GM23338 (cell line): ENCODE measurements at regions not wholly inside any gene's neighbourhood (a gene's known extent, or its start where the extent isn't known, plus 50 kb on each side); places are given as distances from the start of the nearest gene placed in this dataset.

Source experiments
- EZH2 ChIP-seq: fragments of 200-600 bp; sonication (generic); IDR thresholded peaks from one replicate; pipeline ENCODE4 v1.8.0; 2017; ENCODE audit warnings: antibody characterized with exemption, mild to moderate bottlenecking, low read depth; ENCODE audit not compliant: unreplicated experiment
- EZH2phosphoT487 ChIP-seq: fragments of 200-600 bp; sonication (generic); IDR thresholded peaks from one replicate; pipeline ENCODE4 v1.8.1; 2018; ENCODE audit warnings: antibody characterized with exemption; ENCODE audit not compliant: unreplicated experiment
- ZNF114 ChIP-seq: fragments of 250-450 bp; sonication (Bioruptor Pico); IDR thresholded peaks from 2 replicates; pipeline ENCODE4 v1.5.0; 2020; ENCODE audit warnings: mild to moderate bottlenecking, moderate library complexity
- TF ChIP-seq, protein P1 (sequence below): IDR thresholded peaks from one replicate; pipeline ENCODE4 v1.6.1; 2018; ENCODE audit warnings: antibody characterized with exemption; ENCODE audit not compliant: unreplicated experiment
- TF ChIP-seq, protein P2 (sequence below), 2 experiments: fragments of 200-600 bp in 1 of 2; sonication (generic) in 1 of 2; conservative IDR thresholded peaks; 2 replicates each; pipeline versions ENCODE4 v1.5.1 to v1.6.1; 2016 to 2017; ENCODE audit warnings: antibody characterized with exemption in 2 of 2, low read depth in 2 of 2, mild to moderate bottlenecking in 2 of 2, moderate library complexity in 1 of 2

DNA sequence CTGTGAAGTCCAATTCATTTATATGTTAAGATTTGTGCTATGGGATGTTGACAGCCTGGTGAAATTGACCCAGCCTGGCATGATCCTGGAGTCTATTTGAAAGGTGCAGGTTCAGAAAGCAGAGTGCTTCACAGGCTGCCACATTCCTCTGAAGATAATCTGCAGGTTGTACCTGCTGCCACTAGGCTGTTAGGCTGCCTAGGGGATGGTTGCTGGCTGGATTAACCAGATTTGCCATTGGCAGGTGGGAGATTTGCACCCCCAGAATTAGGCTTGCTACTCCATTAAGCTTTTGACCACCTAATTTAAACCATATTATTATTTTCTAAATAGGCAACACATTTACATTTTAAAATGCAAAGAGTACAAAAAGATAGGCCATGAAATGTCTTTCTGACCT is 85.8 kb upstream of the RASGRP1 start:
- TF ChIP-seq EZH2 (no peak), EZH2phosphoT487 (no peak), ZNF114 (CRISPR knock-in tag) (no peak)
- TF ChIP-seq, protein P1, sequence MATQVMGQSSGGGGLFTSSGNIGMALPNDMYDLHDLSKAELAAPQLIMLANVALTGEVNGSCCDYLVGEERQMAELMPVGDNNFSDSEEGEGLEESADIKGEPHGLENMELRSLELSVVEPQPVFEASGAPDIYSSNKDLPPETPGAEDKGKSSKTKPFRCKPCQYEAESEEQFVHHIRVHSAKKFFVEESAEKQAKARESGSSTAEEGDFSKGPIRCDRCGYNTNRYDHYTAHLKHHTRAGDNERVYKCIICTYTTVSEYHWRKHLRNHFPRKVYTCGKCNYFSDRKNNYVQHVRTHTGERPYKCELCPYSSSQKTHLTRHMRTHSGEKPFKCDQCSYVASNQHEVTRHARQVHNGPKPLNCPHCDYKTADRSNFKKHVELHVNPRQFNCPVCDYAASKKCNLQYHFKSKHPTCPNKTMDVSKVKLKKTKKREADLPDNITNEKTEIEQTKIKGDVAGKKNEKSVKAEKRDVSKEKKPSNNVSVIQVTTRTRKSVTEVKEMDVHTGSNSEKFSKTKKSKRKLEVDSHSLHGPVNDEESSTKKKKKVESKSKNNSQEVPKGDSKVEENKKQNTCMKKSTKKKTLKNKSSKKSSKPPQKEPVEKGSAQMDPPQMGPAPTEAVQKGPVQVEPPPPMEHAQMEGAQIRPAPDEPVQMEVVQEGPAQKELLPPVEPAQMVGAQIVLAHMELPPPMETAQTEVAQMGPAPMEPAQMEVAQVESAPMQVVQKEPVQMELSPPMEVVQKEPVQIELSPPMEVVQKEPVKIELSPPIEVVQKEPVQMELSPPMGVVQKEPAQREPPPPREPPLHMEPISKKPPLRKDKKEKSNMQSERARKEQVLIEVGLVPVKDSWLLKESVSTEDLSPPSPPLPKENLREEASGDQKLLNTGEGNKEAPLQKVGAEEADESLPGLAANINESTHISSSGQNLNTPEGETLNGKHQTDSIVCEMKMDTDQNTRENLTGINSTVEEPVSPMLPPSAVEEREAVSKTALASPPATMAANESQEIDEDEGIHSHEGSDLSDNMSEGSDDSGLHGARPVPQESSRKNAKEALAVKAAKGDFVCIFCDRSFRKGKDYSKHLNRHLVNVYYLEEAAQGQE: no peak
- TF ChIP-seq, protein P2, sequence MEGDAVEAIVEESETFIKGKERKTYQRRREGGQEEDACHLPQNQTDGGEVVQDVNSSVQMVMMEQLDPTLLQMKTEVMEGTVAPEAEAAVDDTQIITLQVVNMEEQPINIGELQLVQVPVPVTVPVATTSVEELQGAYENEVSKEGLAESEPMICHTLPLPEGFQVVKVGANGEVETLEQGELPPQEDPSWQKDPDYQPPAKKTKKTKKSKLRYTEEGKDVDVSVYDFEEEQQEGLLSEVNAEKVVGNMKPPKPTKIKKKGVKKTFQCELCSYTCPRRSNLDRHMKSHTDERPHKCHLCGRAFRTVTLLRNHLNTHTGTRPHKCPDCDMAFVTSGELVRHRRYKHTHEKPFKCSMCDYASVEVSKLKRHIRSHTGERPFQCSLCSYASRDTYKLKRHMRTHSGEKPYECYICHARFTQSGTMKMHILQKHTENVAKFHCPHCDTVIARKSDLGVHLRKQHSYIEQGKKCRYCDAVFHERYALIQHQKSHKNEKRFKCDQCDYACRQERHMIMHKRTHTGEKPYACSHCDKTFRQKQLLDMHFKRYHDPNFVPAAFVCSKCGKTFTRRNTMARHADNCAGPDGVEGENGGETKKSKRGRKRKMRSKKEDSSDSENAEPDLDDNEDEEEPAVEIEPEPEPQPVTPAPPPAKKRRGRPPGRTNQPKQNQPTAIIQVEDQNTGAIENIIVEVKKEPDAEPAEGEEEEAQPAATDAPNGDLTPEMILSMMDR (conservative IDR thresholded peaks at IDR 0.05; ENCODE audit: low read depth in 2 of 2): no peak
